G401.6 (cell line): ENCODE measurements at regions not wholly inside any gene's neighbourhood (a gene's known extent, or its start where the extent isn't known, plus 50 kb on each side); places are given as distances from the start of the nearest gene placed in this dataset.
A peak's percentile ranks its signal among the peaks of the same experiment; 100 is the strongest.

Experiments
- FAIRE-seq: peaks from 2 replicates; lab custom pipeline; 2012; peaks lifted over from hg19 to GRCh38; lab: Jason Lieb, UNC

- FAIRE-seq, result no peak
These were observed 456.6 kb upstream of the RBMS3 start for GRCh38 chr3:28824316-28824715.

GRCh38 chr3:28826840-28827239 lies 454.0 kb upstream of the RBMS3 start:
- FAIRE-seq, result no peak

GRCh38 chr3:28835249-28835648 lies 445.6 kb upstream of the RBMS3 start:
- no peak for FAIRE-seq

GRCh38 chr3:28835751-28836150 lies 445.1 kb upstream of the RBMS3 start:
- FAIRE-seq, result no peak

GRCh38 chr3:28836199-28836598 lies 444.7 kb upstream of the RBMS3 start:
- FAIRE-seq, result no peak

GRCh38 chr3:28840976-28841376 lies 439.9 kb upstream of the RBMS3 start:
- FAIRE-seq, result no peak

- no peak for FAIRE-seq
These were observed 439.4 kb upstream of the RBMS3 start for GRCh38 chr3:28841441-28841840.

- FAIRE-seq, result no peak
These were observed 436.4 kb upstream of the RBMS3 start for GRCh38 chr3:28844298-28845005.

- no peak for FAIRE-seq
These were observed 435.9 kb upstream of the RBMS3 start for GRCh38 chr3:28845006-28845324.

- no peak for FAIRE-seq
These were observed 433.8 kb upstream of the RBMS3 start for GRCh38 chr3:28846971-28847478.

- no peak for FAIRE-seq
These were observed 433.1 kb upstream of the RBMS3 start for GRCh38 chr3:28847736-28848135.

GRCh38 chr3:28850186-28850585 lies 430.7 kb upstream of the RBMS3 start:
- FAIRE-seq, result no peak

GRCh38 chr3:28853830-28854229 lies 427.0 kb upstream of the RBMS3 start:
- FAIRE-seq, result peak; percentile 88

GRCh38 chr3:28856796-28857195 lies 424.1 kb upstream of the RBMS3 start:
- no peak for FAIRE-seq

GRCh38 chr3:28859897-28860296 lies 421.0 kb upstream of the RBMS3 start:
- no peak for FAIRE-seq

- no peak for FAIRE-seq
These were observed 420.6 kb upstream of the RBMS3 start for GRCh38 chr3:28860307-28860706.

- FAIRE-seq, result no peak
These were observed 417.7 kb upstream of the RBMS3 start for GRCh38 chr3:28863186-28863585.

- FAIRE-seq, result no peak
These were observed 413.0 kb upstream of the RBMS3 start for GRCh38 chr3:28867836-28868235.

- no peak for FAIRE-seq
These were observed 412.0 kb upstream of the RBMS3 start for GRCh38 chr3:28868897-28869296.

GRCh38 chr3:28877912-28878311 lies 403.0 kb upstream of the RBMS3 start:
- no peak for FAIRE-seq

- FAIRE-seq, result no peak
These were observed 390.5 kb upstream of the RBMS3 start for GRCh38 chr3:28890373-28890772.

GRCh38 chr3:28891485-28891884 lies 389.4 kb upstream of the RBMS3 start:
- no peak for FAIRE-seq

GRCh38 chr3:28900301-28900700 lies 380.6 kb upstream of the RBMS3 start:
- no peak for FAIRE-seq

- no peak for FAIRE-seq
These were observed 379.9 kb upstream of the RBMS3 start for GRCh38 chr3:28901018-28901417.

- no peak for FAIRE-seq
These were observed 377.7 kb upstream of the RBMS3 start for GRCh38 chr3:28903171-28903601.
